HG02884 (cell line): ENCODE measurements at regions not wholly inside any gene's neighbourhood (a gene's known extent, or its start where the extent isn't known, plus 50 kb on each side); places are given as distances from the start of the nearest gene placed in this dataset.

Experiments
- ATAC-seq: cut with Tn5 transposase; IDR thresholded peaks from one replicate; pipeline ENCODE4 v1.9.1; 2021; ENCODE audit warnings: mild to moderate bottlenecking, moderate library complexity; ENCODE audit not compliant: unreplicated experiment

- no peak for ATAC-seq
Measured at GRCh38 chr15:98025237-98025636, 64.7 kb downstream of the ARRDC4 start.

DNA sequence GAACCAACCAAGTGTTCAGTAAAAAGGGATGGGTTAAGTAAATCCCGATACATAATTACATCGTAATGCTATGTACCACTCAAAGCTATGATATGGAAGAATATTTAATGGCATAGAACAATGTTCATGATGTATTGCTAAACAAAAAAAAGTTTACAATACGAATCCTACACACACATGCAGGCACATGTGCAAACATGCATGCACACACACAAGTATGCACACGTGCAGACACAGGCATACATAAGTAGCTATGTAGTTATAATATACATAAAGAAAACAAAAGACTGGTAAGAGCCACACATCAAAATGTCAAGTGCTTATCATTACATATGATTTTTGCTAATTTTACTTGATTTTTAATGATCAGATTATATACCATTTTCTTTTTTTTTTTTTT is 74.2 kb downstream of the ARRDC4 start:
- no peak for ATAC-seq

GRCh38 chr15:98035134-98035533 is 74.6 kb downstream of the ARRDC4 start:
- ATAC-seq: no peak

- ATAC-seq: no peak
Measured at GRCh38 chr15:98035577-98036010, 75.1 kb downstream of the ARRDC4 start.

- no peak for ATAC-seq
Measured at GRCh38 chr15:98039596-98039995, 79.1 kb downstream of the ARRDC4 start.

- no peak for ATAC-seq
Measured at GRCh38 chr15:98040146-98040545, 79.6 kb downstream of the ARRDC4 start.

DNA sequence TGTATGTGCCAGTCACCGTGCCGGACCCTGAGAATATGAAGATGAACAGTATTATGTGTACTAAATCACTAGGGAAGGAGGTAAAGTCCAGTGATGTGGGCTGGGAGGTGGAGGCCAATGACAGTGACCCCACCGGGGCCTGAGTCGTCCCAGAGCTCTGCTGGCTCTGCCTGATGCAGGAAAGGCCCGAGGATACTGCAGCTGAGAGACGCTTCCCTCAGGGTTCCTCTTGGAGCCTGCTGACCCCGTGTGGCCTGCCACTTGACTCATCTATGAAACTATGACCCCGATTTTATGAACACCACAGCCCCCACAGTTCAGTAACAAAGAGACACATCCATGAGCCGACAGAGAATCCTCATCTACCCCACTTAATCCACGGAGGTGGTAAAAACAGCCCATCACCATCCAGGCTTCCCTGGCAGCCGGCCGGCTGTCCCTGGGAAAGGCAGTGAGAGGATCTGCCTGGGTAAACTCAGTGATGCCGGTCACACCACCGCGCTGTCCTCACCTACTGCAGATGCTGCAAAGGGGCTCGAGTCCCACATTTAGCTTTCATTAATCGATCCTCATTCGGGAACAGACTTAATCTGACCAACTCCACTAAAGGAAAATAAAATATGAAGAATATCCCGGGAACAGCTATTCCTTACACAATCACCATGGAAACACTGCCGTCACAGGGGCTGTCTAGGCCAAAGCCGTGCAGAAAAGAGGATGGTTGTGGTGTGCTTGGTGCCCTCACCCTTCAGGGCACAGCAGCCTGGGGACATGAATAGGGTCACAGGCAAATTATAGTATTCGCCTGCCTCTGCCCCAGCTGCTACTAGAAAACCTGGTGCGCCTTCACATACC is 82.9 kb downstream of the ARRDC4 start:
- no peak for ATAC-seq

DNA sequence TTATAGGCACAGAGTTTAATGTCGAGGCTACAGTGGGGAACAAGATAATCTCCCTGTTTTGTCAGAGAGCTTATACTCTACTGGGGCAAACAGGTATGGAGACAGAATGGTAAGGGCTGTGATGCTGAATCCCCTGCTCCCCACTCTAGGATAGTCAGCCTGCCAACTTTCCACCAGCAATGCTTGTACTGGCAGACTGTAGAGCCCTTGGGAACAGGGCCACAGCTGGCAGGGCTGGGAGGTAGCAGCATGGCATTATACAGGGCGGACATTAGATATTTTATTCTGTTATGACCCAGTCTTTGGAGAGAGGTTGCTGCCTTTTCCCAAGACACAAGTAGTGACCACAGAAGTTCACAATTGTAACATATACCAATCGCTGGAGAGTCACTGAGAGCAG is 91.2 kb downstream of the ARRDC4 start:
- ATAC-seq: no peak

- no peak for ATAC-seq
Measured at GRCh38 chr15:98057453-98057852, 97.0 kb downstream of the ARRDC4 start.

- no peak for ATAC-seq
Measured at GRCh38 chr15:98062869-98063268, 102.4 kb downstream of the ARRDC4 start.

DNA sequence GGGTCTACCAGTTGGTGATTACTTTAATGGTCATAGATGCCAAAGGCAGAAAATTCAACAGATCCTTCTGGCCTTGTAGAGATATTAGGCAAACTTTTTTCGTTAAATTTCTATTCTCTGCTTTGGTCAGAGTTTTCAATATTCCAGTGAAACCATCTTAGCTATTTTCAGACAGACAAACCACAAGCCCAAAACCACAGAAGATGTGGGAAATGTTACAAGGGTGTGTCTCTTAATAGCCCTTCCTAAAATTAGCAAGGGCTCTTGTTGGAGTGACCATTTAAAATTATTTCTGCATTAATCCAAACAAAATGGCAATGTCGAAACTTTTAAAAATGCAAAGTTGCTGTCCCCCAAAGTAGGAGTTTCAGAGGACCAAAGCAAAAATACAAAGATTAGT is 102.8 kb downstream of the ARRDC4 start:
- no peak for ATAC-seq

DNA sequence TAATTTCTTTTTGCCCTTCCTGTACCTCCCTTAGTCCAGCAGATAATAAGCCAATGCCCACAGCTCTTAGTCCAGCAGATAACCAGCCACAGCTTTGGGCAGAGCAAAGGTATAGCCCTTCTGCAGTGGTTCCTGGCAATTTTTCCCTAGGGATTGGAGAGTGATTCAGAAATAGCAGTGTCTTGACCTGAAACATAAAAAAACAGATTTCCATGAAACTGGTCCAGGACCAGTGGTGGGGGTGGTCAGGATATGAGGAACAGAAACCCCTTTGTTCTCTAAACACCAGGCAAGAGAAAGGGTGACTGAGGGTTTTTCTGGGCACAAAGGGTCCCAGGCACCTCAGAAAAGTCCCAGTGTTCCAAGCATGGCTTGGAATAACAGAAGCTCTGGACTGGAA is 103.4 kb downstream of the ARRDC4 start:
- no peak for ATAC-seq

GRCh38 chr15:98067339-98067738 is 106.8 kb downstream of the ARRDC4 start:
- no peak for ATAC-seq

DNA sequence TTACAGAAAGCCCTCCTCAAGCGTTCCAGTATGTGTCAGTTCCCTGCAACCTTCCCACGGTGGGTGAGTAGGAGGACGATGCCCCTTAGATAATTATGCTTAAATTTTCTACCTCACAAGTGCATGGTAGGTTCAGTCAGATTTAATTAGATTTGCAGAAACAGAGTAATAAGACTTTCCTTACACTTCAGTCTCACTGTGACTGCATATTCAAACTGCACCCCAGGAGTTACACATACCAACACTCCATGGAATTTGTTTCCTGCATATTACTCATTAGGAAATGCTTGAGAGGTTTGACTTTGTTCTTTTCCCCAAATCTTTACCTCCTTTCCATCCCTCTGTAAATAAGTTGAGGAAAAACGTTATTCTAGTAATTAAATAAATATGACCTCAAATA is 108.8 kb downstream of the ARRDC4 start:
- no peak for ATAC-seq

- ATAC-seq: no peak
Measured at GRCh38 chr15:98070137-98070536, 109.6 kb downstream of the ARRDC4 start.

DNA sequence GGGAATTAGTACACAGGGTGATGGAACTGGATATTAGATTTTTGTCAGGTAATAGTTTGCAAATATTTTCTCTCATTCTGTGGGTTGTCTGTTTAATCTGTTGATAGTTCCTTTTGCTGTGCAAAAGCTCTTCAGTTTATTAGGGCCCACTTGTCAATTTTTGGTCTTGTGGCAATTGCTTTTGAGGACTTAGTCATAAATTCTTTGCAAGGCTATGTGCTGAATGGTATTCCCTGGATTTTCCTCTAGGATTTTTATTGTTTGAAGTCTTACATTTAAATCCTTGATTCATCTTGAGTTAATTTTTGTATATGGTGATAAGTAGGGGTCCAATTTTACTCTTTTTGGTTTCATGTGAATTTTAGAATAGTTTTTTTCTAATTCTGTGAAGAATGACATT is 111.3 kb downstream of the ARRDC4 start:
- no peak for ATAC-seq

- ATAC-seq: no peak
Measured at GRCh38 chr15:98075441-98075840, 114.9 kb downstream of the ARRDC4 start.

- no peak for ATAC-seq
Measured at GRCh38 chr15:98076021-98076816, 115.7 kb downstream of the ARRDC4 start.

GRCh38 chr15:98077186-98077585 is 116.7 kb downstream of the ARRDC4 start:
- no peak for ATAC-seq

GRCh38 chr15:98080791-98081190 is 120.3 kb downstream of the ARRDC4 start:
- ATAC-seq: no peak

DNA sequence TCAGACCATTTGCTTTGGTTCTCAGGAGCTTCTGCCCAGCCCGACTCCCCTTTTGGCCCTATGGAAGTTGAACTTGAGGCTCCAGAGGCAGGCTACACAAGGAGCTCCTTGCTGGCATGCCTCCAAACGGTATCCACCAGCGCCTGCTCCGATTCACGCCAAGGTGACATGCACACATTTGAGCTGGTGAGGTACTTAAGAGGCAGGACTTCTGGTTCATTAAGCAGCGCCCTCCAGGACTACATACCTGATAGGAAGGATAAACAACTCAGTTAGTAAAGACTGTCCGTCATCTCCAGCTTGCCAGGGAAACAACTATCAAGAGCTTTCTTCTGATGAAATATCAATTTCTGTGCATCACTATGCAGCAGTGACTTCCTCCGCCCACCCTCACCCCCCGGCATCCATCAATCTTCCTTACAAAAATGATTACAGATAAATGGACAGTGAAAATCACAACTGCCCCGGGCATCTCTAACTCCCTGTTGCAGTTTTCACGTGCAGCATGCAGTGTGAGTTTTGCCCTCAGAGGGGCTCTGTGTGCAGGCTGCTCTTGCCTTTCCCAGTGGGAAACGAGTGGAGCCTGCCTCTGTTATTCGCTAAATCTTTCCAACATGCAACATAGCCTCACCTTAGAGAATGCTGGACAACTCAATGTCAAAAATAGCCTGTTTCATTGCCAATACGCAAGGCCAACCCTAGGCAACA is 122.9 kb downstream of the ARRDC4 start:
- ATAC-seq: no peak
